H1 (cell line): ENCODE measurements at regions not wholly inside any gene's neighbourhood (a gene's known extent, or its start where the extent isn't known, plus 50 kb on each side); places are given as distances from the start of the nearest gene placed in this dataset.

Experiments
- CTCF ChIA-PET: fragments of 300-600 bp; sonication (Branson Sonifier 250); formaldehyde crosslinking; loops from one replicate; lab custom pipeline; 2021; ENCODE audit not compliant: partially characterized antibody; lab: Charles Lee
- POLR2A ChIA-PET: fragments of 300-600 bp; sonication (Branson Sonifier 250); formaldehyde crosslinking; loops from one replicate; lab custom pipeline; 2021; ENCODE audit warnings: inconsistent platforms; ENCODE audit not compliant: partially characterized antibody; lab: Charles Lee
- DNase-seq, 2 experiments: peaks; one replicate each; pipeline versions ENCODE4 v3.0.0 to v3.0.0-alpha.2; 2010 to 2022; ENCODE audit warnings: low spot score in 2 of 2, low read depth in 1 of 2, mixed read lengths in 1 of 2
- FAIRE-seq: peaks from 2 replicates; lab custom pipeline; 2011; peaks lifted over from hg19 to GRCh38; lab: Jason Lieb, UNC
- H2AFZ ChIP-seq: 2 replicates; pipeline ENCODE4 v1.8.1; 2012; ENCODE audit warnings: low read length, inconsistent platforms
- H2AK5ac ChIP-seq: 2 replicates; pipeline ENCODE4 v1.6.1; 2013; ENCODE audit warnings: low read depth, low read length
- H2BK120ac ChIP-seq: replicated peaks from 2 replicates; pipeline ENCODE3; 2013; ENCODE audit warnings: low read depth, low read length, inconsistent platforms
- H2BK12ac ChIP-seq: 2 replicates; pipeline ENCODE4 v1.6.1; 2013; ENCODE audit warnings: low read depth, low read length
- H2BK15ac ChIP-seq: 2 replicates; pipeline ENCODE4 v1.6.1; 2013; ENCODE audit warnings: low read length
- H2BK20ac ChIP-seq: 2 replicates; pipeline ENCODE4 v1.6.1; 2013; ENCODE audit warnings: low read length
- H2BK5ac ChIP-seq: 2 replicates; pipeline ENCODE4 v1.6.1; 2013; ENCODE audit warnings: low read depth, low read length
- H3K14ac ChIP-seq: 2 replicates; pipeline ENCODE4 v1.6.1; 2013; ENCODE audit warnings: inconsistent platforms; ENCODE audit not compliant: insufficient read length
- H3K18ac ChIP-seq: 2 replicates; pipeline ENCODE4 v1.6.1; 2013; ENCODE audit warnings: low read length; ENCODE audit errors: extremely low read depth
- H3K23ac ChIP-seq: 2 replicates; pipeline ENCODE4 v1.6.1; 2013; ENCODE audit warnings: inconsistent platforms; ENCODE audit not compliant: insufficient read length
- H3K23me2 ChIP-seq: 2 replicates; pipeline ENCODE4 v1.6.1; 2013; ENCODE audit warnings: low read depth, low read length
- H3K27ac ChIP-seq: 2 replicates; pipeline ENCODE4 v1.6.1; 2011; ENCODE audit warnings: low read depth, low read length, inconsistent platforms
- H3K27me3 ChIP-seq, 4 experiments: replicated peaks in 1 of 4; 1 replicate in 1 of 4; 2 replicates in 3 of 4; pipeline versions ENCODE4 v1.6.1 to v1.8.1; 2011 to 2013; ENCODE audit warnings: low read length in 3 of 4, mild to moderate bottlenecking in 3 of 4, inconsistent platforms in 2 of 4, mixed read lengths in 2 of 4, moderate library complexity in 1 of 4; ENCODE audit not compliant: control insufficient read depth in 3 of 4, insufficient read depth in 3 of 4; ENCODE audit errors: extremely low read depth in 1 of 4
- H3K36me3 ChIP-seq, 4 experiments: 2 replicates each; pipeline versions ENCODE4 v1.6.1 to v1.8.1; 2011 to 2013; ENCODE audit warnings: mild to moderate bottlenecking in 4 of 4, low read length in 3 of 4, moderate library complexity in 2 of 4, control low read depth in 1 of 4, inconsistent platforms in 1 of 4; ENCODE audit not compliant: insufficient read depth in 4 of 4, control insufficient read depth in 2 of 4
- H3K4ac ChIP-seq: replicated peaks from 2 replicates; pipeline ENCODE3; 2013; ENCODE audit warnings: low read length, low read depth, mixed read lengths, inconsistent platforms; ENCODE audit not compliant: insufficient read length
- H3K4me1 ChIP-seq, 4 experiments: replicated peaks in 1 of 4; 1 replicate in 1 of 4; 2 replicates in 3 of 4; pipeline versions ENCODE4 v1.6.1 to v1.8.1; 2011 to 2013; ENCODE audit warnings: low read length in 3 of 4, inconsistent platforms in 2 of 4, mixed read lengths in 1 of 4; ENCODE audit not compliant: insufficient read depth in 4 of 4, control insufficient read depth in 3 of 4
- H3K4me2 ChIP-seq, 2 experiments: 2 replicates each; pipeline versions ENCODE4 v1.6.1 to v1.8.1; 2011 to 2013; ENCODE audit warnings: low read depth in 2 of 2, low read length in 2 of 2, control low read depth in 1 of 2, inconsistent platforms in 1 of 2, mild to moderate bottlenecking in 1 of 2; ENCODE audit not compliant: insufficient read depth in 1 of 2
- H3K4me3 ChIP-seq, 4 experiments: fragments of 200-600, 300-600 bp in 1 of 4; sonication (generic), shearing (Covaris generic), sonication (Bioruptor Twin) in 1 of 4; 2 replicates each; pipeline versions ENCODE4 v1.5.1 to v1.8.1; 2011 to 2016; ENCODE audit warnings: low read length in 4 of 4, low read depth in 3 of 4, control low read depth in 2 of 4, inconsistent platforms in 2 of 4, mild to moderate bottlenecking in 2 of 4, mixed read lengths in 1 of 4, moderate library complexity in 1 of 4; ENCODE audit not compliant: insufficient read depth in 2 of 4; ENCODE audit errors: extremely low read depth in 1 of 4
- H3K56ac ChIP-seq: replicated peaks from 2 replicates; pipeline ENCODE3; 2013; ENCODE audit warnings: low read depth, mild to moderate bottlenecking, mixed read lengths, low read length, inconsistent platforms; ENCODE audit not compliant: insufficient read length
- H3K79me1 ChIP-seq: 2 replicates; pipeline ENCODE4 v1.6.1; 2013; ENCODE audit warnings: low read depth, low read length, control low read depth
- H3K79me2 ChIP-seq, 2 experiments: 2 replicates each; pipeline versions ENCODE4 v1.6.1 to v1.8.1; 2012 to 2013; ENCODE audit warnings: low read length in 2 of 2, mild to moderate bottlenecking in 2 of 2, inconsistent platforms in 1 of 2; ENCODE audit not compliant: insufficient read depth in 2 of 2, control insufficient read depth in 1 of 2
- H3K9ac ChIP-seq, 4 experiments: replicated peaks in 1 of 4; 1 replicate in 1 of 4; 2 replicates in 3 of 4; pipeline versions ENCODE4 v1.6.1 to v1.8.1; 2011 to 2013; ENCODE audit warnings: low read depth in 3 of 4, low read length in 3 of 4, control low read depth in 2 of 4, mild to moderate bottlenecking in 2 of 4, moderate library complexity in 2 of 4, inconsistent platforms in 1 of 4; ENCODE audit errors: extremely low read depth in 1 of 4
- H3K9me3 ChIP-seq, 2 experiments: 2 replicates each; pipeline versions ENCODE4 v1.6.1 to v1.8.1; 2012 to 2013; ENCODE audit warnings: mild to moderate bottlenecking in 2 of 2, moderate library complexity in 2 of 2, control low read depth in 1 of 2, inconsistent platforms in 1 of 2, low read depth in 1 of 2, low read length in 1 of 2, mixed read lengths in 1 of 2; ENCODE audit not compliant: insufficient read depth in 2 of 2
- H4K20me1 ChIP-seq, 2 experiments: replicated peaks in 1 of 2; 2 replicates each; pipeline versions ENCODE3 to v1.8.1; 2011 to 2013; ENCODE audit warnings: inconsistent platforms in 2 of 2, low read length in 2 of 2, mild to moderate bottlenecking in 1 of 2; ENCODE audit not compliant: insufficient read depth in 2 of 2, control insufficient read depth in 1 of 2
- H4K5ac ChIP-seq: 2 replicates; pipeline ENCODE4 v1.6.1; 2013; ENCODE audit warnings: low read length, low read depth, mixed read lengths, inconsistent platforms; ENCODE audit not compliant: insufficient read length
- H4K8ac ChIP-seq: 2 replicates; pipeline ENCODE4 v1.8.0; 2013; ENCODE audit warnings: mild to moderate bottlenecking, moderate library complexity, low read length, inconsistent platforms; ENCODE audit not compliant: insufficient read depth; ENCODE audit errors: extremely low read depth
- H4K91ac ChIP-seq: replicated peaks from 2 replicates; pipeline ENCODE3; 2013; ENCODE audit warnings: low read length, mixed read lengths, inconsistent platforms; ENCODE audit not compliant: insufficient read length
- BRCA1 ChIP-seq: IDR thresholded peaks from 2 replicates; pipeline ENCODE4 v1.6.1; 2012; ENCODE audit warnings: low read depth, low read length, improper control_type of control experiment
- CEBPB ChIP-seq: IDR thresholded peaks from 2 replicates; pipeline ENCODE4 v1.6.1; 2012; ENCODE audit warnings: low read depth, low read length
- EP300 ChIP-seq, 2 experiments: IDR thresholded peaks; 1 replicate in 1 of 2; 2 replicates in 1 of 2; pipeline ENCODE4 v1.6.1; 2011 to 2012; ENCODE audit warnings: low read depth in 2 of 2, low read length in 2 of 2, mild to moderate bottlenecking in 2 of 2, borderline replicate concordance in 1 of 2, inconsistent platforms in 1 of 2, moderate library complexity in 1 of 2
- SIRT6 ChIP-seq: IDR thresholded peaks from one replicate; pipeline ENCODE4 v1.7.1; 2012; ENCODE audit warnings: low read length, inconsistent platforms
- ZNF274 ChIP-seq: IDR thresholded peaks from 2 replicates; pipeline ENCODE4 v1.7.0; 2012; ENCODE audit warnings: low read length, borderline replicate concordance; ENCODE audit errors: extremely low read depth
- WGBS, 2 experiments: shearing (Covaris generic) in 1 of 2; methylation state at CpG; one replicate each; pipeline versions ENCODE4 v1.1.6 to v1.1.7; 2013 to 2015; ENCODE audit warnings: low lambda C conversion rate in 2 of 2, mixed read lengths in 2 of 2, inconsistent platforms in 1 of 2, low coverage in 1 of 2, missing lambda C conversion rate in 1 of 2; ENCODE audit not compliant: insufficient replicate concordance in 2 of 2, insufficient coverage in 1 of 2, insufficient read length in 1 of 2; ENCODE audit errors: extremely low coverage in 1 of 2, missing lambda C conversion rate in 1 of 2; 5-methylcytosine and 5-hydroxymethylcytosine counted together

DNA sequence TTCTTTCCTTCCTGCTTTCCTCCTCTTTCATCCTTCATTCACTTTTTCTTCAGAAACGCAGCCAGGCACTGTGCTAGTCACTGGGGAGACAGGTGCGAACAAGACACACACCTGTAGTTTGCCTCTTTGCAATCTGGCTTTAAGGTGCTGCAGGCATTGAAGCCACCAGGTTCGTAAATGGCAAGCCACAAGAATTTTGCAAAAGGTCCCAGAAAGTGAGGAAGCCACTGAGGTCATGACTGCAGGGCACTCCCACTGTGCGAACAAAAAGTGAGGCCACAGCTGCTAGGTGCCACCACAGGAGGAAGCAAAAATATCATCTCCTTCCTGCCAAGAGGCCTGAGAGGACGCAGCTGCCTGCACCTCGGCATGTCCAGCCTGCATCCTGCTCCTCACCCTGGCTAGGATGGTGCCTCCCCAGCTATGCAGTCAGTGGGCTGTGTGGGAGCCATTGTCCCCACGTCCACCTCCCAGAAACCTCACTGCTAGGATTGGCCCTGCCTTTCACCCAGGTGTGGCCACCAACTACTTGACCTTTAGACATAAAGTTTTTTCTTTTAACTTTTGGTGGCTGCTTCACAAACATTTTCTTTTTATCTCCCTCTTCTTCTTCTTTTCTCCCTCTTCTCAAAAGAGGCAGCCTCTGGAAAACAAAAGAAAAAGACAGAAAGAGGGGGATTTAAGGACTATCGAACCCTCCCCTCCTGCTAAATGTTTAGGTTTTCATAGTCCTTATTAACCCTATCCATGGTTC lies 230.8 kb downstream of the BCAS1 start:
- Histone ChIP-seq H3K36me3 (no peaks in the 10 kb centered on the region), H2AK5ac (no peak overlapping the region), H3K9me3 (no peaks in the 10 kb centered on the region), H3K9ac (no peak overlapping the region), H3K79me1 (no peaks in the 10 kb centered on the region), H3K4me2 (no peak overlapping the region), H2BK5ac (no peak overlapping the region; the same call in 1 of the 2 replicates), H3K18ac (peak overlapping the region; percentile 9; the same call in 1 of the 2 replicates), H3K56ac (no peak overlapping the region), H4K91ac (peak overlapping the region; percentile 69), H2BK20ac (peak overlapping the region; percentile 72; the same call in 1 of the 2 replicates), H2BK15ac (peak overlapping the region; percentile 99; the same call in 1 of the 2 replicates), H3K27me3 (no peaks in the 10 kb centered on the region), H4K20me1 (no peaks in the 10 kb centered on the region), H3K23me2 (no peaks in the 10 kb centered on the region), H3K14ac (no peak overlapping the region), H3K4ac (no peak overlapping the region), H3K4me1 (peaks cover 0 to 3% (median 1%) of the 10 kb centered on the region in 4 experiments; a peak in 1 of 7 replicates), H2BK120ac (no peak overlapping the region), H3K27ac (no peak overlapping the region), H3K23ac (no peak overlapping the region), H3K79me2 (no peaks in the 10 kb centered on the region)
- no peak for DNase-seq
- 82% methylated on average over 8 of the region's 8 CpGs; no CpG with 5 or more reads in 1 of the 2 experiments for WGBS, 2 experiments
- CTCF ChIA-PET = interaction anchor here (0.8 to 1.4 kb wide), 4 partner anchors 10 to 215 kb away, joined by 3 to 5 read pairs (median 4); no protein-coding TSS in a partner anchor
- POLR2A ChIA-PET = no interaction called here
- TF ChIP-seq EP300 (IDR thresholded peaks at IDR 0.05; ENCODE audit: borderline replicate concordance in 1 of 2, low read depth in 2 of 2, low read length in 2 of 2) (no peak), CEBPB (no peak), SIRT6 (no peak), BRCA1 (no peak), ZNF274 (no peak)
- TF ChIP-seq, all 59 proteins: peak for 0
- Histone ChIP-seq H2BK12ac (peak overlapping the region; percentile 53; the same call in 1 of the 2 replicates), H2AFZ (peak overlapping the region; percentile 93), H3K4me3 (no peak overlapping the region), H4K5ac (no peak overlapping the region), H4K8ac (no peak overlapping the region; the same call in 1 of the 2 replicates)
- no peak for FAIRE-seq
